ENCODE measurements at regions not wholly inside any gene's neighbourhood (a gene's known extent, or its start where the extent isn't known, plus 50 kb on each side); places are given as distances from the start of the nearest gene placed in this dataset.

DNA sequence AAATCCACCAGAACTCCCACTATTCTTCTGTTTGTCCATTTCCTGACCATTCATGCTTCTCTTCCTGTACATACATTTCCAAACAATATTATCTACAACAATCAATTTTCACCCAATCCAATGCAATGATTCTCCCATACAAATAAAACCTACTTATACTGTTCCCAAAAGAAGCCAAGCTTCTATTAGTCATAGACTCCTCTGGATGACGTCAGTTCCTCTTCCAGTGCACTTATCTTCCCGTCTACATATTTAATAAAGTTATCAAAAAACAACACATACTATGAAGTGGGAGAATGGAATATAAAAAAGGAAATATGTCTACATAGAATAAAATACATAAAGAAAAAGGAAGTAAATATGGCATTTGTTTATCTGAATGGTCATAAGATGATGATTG is 165.4 kb downstream of the FOXG1 start:
- TF ChIP-seq, protein P1, sequence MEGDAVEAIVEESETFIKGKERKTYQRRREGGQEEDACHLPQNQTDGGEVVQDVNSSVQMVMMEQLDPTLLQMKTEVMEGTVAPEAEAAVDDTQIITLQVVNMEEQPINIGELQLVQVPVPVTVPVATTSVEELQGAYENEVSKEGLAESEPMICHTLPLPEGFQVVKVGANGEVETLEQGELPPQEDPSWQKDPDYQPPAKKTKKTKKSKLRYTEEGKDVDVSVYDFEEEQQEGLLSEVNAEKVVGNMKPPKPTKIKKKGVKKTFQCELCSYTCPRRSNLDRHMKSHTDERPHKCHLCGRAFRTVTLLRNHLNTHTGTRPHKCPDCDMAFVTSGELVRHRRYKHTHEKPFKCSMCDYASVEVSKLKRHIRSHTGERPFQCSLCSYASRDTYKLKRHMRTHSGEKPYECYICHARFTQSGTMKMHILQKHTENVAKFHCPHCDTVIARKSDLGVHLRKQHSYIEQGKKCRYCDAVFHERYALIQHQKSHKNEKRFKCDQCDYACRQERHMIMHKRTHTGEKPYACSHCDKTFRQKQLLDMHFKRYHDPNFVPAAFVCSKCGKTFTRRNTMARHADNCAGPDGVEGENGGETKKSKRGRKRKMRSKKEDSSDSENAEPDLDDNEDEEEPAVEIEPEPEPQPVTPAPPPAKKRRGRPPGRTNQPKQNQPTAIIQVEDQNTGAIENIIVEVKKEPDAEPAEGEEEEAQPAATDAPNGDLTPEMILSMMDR (conservative IDR thresholded peaks at IDR 0.05 in 1 of 2, IDR thresholded peaks at IDR 0.05 in 1 of 2; ENCODE audit: extremely low read depth in 1 of 2, insufficient read depth in 1 of 2, low read depth in 1 of 2, low read length in 2 of 2): no peak
- TF ChIP-seq EZH2 (IDR thresholded peaks at IDR 0.05; ENCODE audit: borderline replicate concordance, low read length): no peak
